ENCODE measurements at regions not wholly inside any gene's neighbourhood (a gene's known extent, or its start where the extent isn't known, plus 50 kb on each side); places are given as distances from the start of the nearest gene placed in this dataset.

GRCh38 chr12:125776212-125776611 lies 711.0 kb downstream of the AACS start:
- H2BK20ac ChIP-seq (ENCODE audit: low read length), result no peak overlapping the region
- no peak overlapping the region for H4K91ac ChIP-seq (replicated peaks; ENCODE audit: insufficient read length, low read length)
- no peak overlapping the region for H2BK5ac ChIP-seq (ENCODE audit: low read depth, low read length)
- H3K79me2 ChIP-seq (ENCODE audit: control insufficient read depth in 1 of 2, insufficient read depth in 2 of 2, low read length in 2 of 2), result no peaks in the 10 kb centered on the region
- peaks cover 0 to 8% (median 0%) of the 10 kb centered on the region in 4 experiments; a peak in 4 of 7 replicates for H3K27me3 ChIP-seq (replicated peaks in 1 of 4; ENCODE audit: control insufficient read depth in 3 of 4, extremely low read depth in 1 of 4, insufficient read depth in 3 of 4, low read length in 3 of 4)
- no peaks in the 10 kb centered on the region for H3K79me1 ChIP-seq (ENCODE audit: low read depth, low read length)
- TF ChIP-seq USF2 (IDR thresholded peaks at IDR 0.05; ENCODE audit: low read length), result no peak
- TF ChIP-seq TAF7 (optimal IDR thresholded peaks at IDR 0.05; ENCODE audit: borderline replicate concordance, low read depth, low read length), result no peak
- no peak for TF ChIP-seq TEAD4 (IDR thresholded peaks at IDR 0.05; ENCODE audit: low read depth, low read length)
- TF ChIP-seq POLR2A (IDR thresholded peaks at IDR 0.05; ENCODE audit: control extremely low read depth in 1 of 2, low read depth in 2 of 2, low read length in 2 of 2), result no peak
- no peak for TF ChIP-seq RNF2 (IDR thresholded peaks at IDR 0.05; ENCODE audit: borderline replicate concordance, low read depth, low read length, missing control alignments, poor library complexity, severe bottlenecking)
- no peak overlapping the region for H3K4ac ChIP-seq (replicated peaks; ENCODE audit: insufficient read length, low read depth, low read length)
- FAIRE-seq, result no peak
- no peak overlapping the region for H3K18ac ChIP-seq (ENCODE audit: extremely low read depth, low read length)
- no peaks in the 10 kb centered on the region for H3K23me2 ChIP-seq (ENCODE audit: low read depth, low read length)
- H2AK5ac ChIP-seq (ENCODE audit: low read depth, low read length), result no peak overlapping the region
- no peak overlapping the region for H2BK15ac ChIP-seq (ENCODE audit: low read length)
- H3K9me3 ChIP-seq (ENCODE audit: insufficient read depth in 2 of 2, low read depth in 1 of 2, low read length in 1 of 2), result peaks cover 0 to 4% of the 10 kb centered on the region in 2 experiments; a peak in 1 of 4 replicates
- no peak overlapping the region for H3K4me3 ChIP-seq (ENCODE audit: extremely low read depth in 1 of 4, insufficient read depth in 2 of 4, low read depth in 3 of 4, low read length in 4 of 4)
- no peak overlapping the region for H3K27ac ChIP-seq (ENCODE audit: low read depth, low read length)
- ChIA-PET CTCF (ENCODE audit: partially characterized antibody) (interaction anchor here (0.6 to 0.7 kb wide), 2 partner anchors 8 to 158 kb away, joined by 3 read pairs; no protein-coding TSS in a partner anchor), POLR2A (ENCODE audit: partially characterized antibody) (no interaction called here)
- no peak overlapping the region for H2AFZ ChIP-seq (ENCODE audit: low read length)
- H3K56ac ChIP-seq (replicated peaks; ENCODE audit: insufficient read length, low read depth, low read length), result no peak overlapping the region
- H2BK120ac ChIP-seq (replicated peaks; ENCODE audit: low read depth, low read length), result no peak overlapping the region
- no peak overlapping the region for H3K23ac ChIP-seq (ENCODE audit: insufficient read length)
- 87% methylated on average over 3 of the region's 3 CpGs; no CpG with 5 or more reads in 1 of the 2 experiments for WGBS, 2 experiments (ENCODE audit: extremely low coverage in 1 of 2, insufficient coverage in 1 of 2, insufficient read length in 1 of 2, insufficient replicate concordance in 2 of 2, low coverage in 1 of 2, low lambda C conversion rate in 2 of 2, missing lambda C conversion rate in 1 of 2)
- H2BK12ac ChIP-seq (ENCODE audit: low read depth, low read length), result no peak overlapping the region
- H3K9ac ChIP-seq (replicated peaks in 1 of 4; ENCODE audit: extremely low read depth in 1 of 4, low read depth in 3 of 4, low read length in 3 of 4), result no peak overlapping the region
- H4K20me1 ChIP-seq (replicated peaks in 1 of 2; ENCODE audit: control insufficient read depth in 1 of 2, insufficient read depth in 2 of 2, low read length in 2 of 2), result no peaks in the 10 kb centered on the region
- H3K36me3 ChIP-seq (ENCODE audit: control insufficient read depth in 2 of 4, insufficient read depth in 4 of 4, low read length in 3 of 4), result no peaks in the 10 kb centered on the region
- H3K14ac ChIP-seq (ENCODE audit: insufficient read length), result no peak overlapping the region
- no peak overlapping the region for H3K4me2 ChIP-seq (ENCODE audit: insufficient read depth in 1 of 2, low read depth in 2 of 2, low read length in 2 of 2)
- no peak overlapping the region for H4K5ac ChIP-seq (ENCODE audit: insufficient read length, low read depth, low read length)
- DNase-seq (ENCODE audit: low read depth in 1 of 2, low spot score in 2 of 2), result no peak
- H3K4me1 ChIP-seq (replicated peaks in 1 of 4; ENCODE audit: control insufficient read depth in 3 of 4, insufficient read depth in 4 of 4, low read length in 3 of 4), result no peaks in the 10 kb centered on the region
- H4K8ac ChIP-seq (ENCODE audit: extremely low read depth, insufficient read depth, low read length), result no peak overlapping the region
